ENCODE measurements at regions not wholly inside any gene's neighbourhood (a gene's known extent, or its start where the extent isn't known, plus 50 kb on each side); places are given as distances from the start of the nearest gene placed in this dataset.
"Not testable (repeated sequence)": the region's sequence is repeated elsewhere in the genome, so short reads cannot be mapped to it uniquely, and the experiment has no call there.

GRCh38 chr16:29155866-29156200 is 171.0 kb downstream of the LAT start:
- not testable (repeated sequence) for DNase-seq

GRCh38 chr16:29155131-29155865 is 170.4 kb downstream of the LAT start:
- DNase-seq, result not testable (repeated sequence)

- DNase-seq, result no peak
These were observed 169.8 kb downstream of the LAT start for GRCh38 chr16:29154676-29155121.

- DNase-seq, result no peak
These were observed 169.2 kb downstream of the LAT start for GRCh38 chr16:29154088-29154487.

- not testable (repeated sequence) for DNase-seq
These were observed 168.5 kb downstream of the LAT start for GRCh38 chr16:29153307-29153706.

GRCh38 chr16:29152544-29153031 is 167.7 kb downstream of the LAT start:
- not testable (repeated sequence) for DNase-seq

- DNase-seq, result no peak
These were observed 166.5 kb downstream of the LAT start for GRCh38 chr16:29151317-29151716.

GRCh38 chr16:29149912-29150311 is 165.1 kb downstream of the LAT start:
- not testable (repeated sequence) for DNase-seq

GRCh38 chr16:29148867-29149272 is 164.0 kb downstream of the LAT start:
- DNase-seq, result no peak

- no peak for DNase-seq
These were observed 163.4 kb downstream of the LAT start for GRCh38 chr16:29148131-29148691.

GRCh38 chr16:29147710-29148109 is 162.9 kb downstream of the LAT start:
- not testable (repeated sequence) for DNase-seq

- not testable (repeated sequence) for DNase-seq
These were observed 162.2 kb downstream of the LAT start for GRCh38 chr16:29146808-29147643.

- no peak for DNase-seq
These were observed 161.4 kb downstream of the LAT start for GRCh38 chr16:29146266-29146665.

GRCh38 chr16:29145486-29146225 is 160.8 kb downstream of the LAT start:
- not testable (repeated sequence) for DNase-seq

- DNase-seq, result not testable (repeated sequence)
These were observed 160.2 kb downstream of the LAT start for GRCh38 chr16:29145086-29145485.

- DNase-seq, result not testable (repeated sequence)
These were observed 159.8 kb downstream of the LAT start for GRCh38 chr16:29144669-29145062.

GRCh38 chr16:29143739-29144668 is 159.2 kb downstream of the LAT start:
- not testable (repeated sequence) for DNase-seq

GRCh38 chr16:29142506-29142905 is 157.7 kb downstream of the LAT start:
- DNase-seq, result not testable (repeated sequence)

- no peak for DNase-seq
These were observed 156.9 kb downstream of the LAT start for GRCh38 chr16:29141586-29142324.

- not testable (repeated sequence) for DNase-seq
These were observed 156.3 kb downstream of the LAT start for GRCh38 chr16:29141121-29141520.

Data from islet precursor cell (in vitro differentiated cells).